Common myeloid progenitor, CD34-positive (primary cell): ENCODE measurements at regions not wholly inside any gene's neighbourhood (a gene's known extent, or its start where the extent isn't known, plus 50 kb on each side); places are given as distances from the start of the nearest gene placed in this dataset.
A peak's percentile ranks its signal among the peaks of the same experiment; 100 is the strongest.

Source experiments
- CTCF ChIA-PET: fragments of 350-600 bp; sonication (Branson Sonifier 250); formaldehyde crosslinking; loops from one replicate; lab custom pipeline; 2021; ENCODE audit warnings: antibody characterized with exemption; lab: Charles Lee
- POLR2A ChIA-PET: fragments of 350-600 bp; sonication (Branson Sonifier 250); formaldehyde crosslinking; loops from one replicate; lab custom pipeline; 2021; ENCODE audit warnings: antibody characterized with exemption; lab: Charles Lee
- DNase-seq, 3 donors: peaks; one replicate each; pipeline versions ENCODE4 v3.0.0 to v3.0.0-alpha.2; 2013
- H3K27ac ChIP-seq, 2 experiments: 1 replicate in 1 of 2; 2 replicates in 1 of 2; pipeline ENCODE4 v1.7.0; 2013; ENCODE audit warnings: inconsistent platforms in 2 of 2, low read length in 2 of 2, mild to moderate bottlenecking in 2 of 2, low read depth in 1 of 2, moderate library complexity in 1 of 2; ENCODE audit not compliant: severe bottlenecking in 2 of 2, insufficient read depth in 1 of 2, poor library complexity in 1 of 2
- H3K27me3 ChIP-seq, 5 experiments: replicated peaks in 2 of 5; 1 replicate in 3 of 5; 2 replicates in 2 of 5; pipeline versions ENCODE4 v1.6.1 to v1.7.0; 2013; ENCODE audit warnings: low read length in 4 of 5, mild to moderate bottlenecking in 2 of 5, moderate library complexity in 2 of 5, inconsistent platforms in 1 of 5; ENCODE audit not compliant: insufficient read depth in 5 of 5, control insufficient read depth in 4 of 5
- H3K36me3 ChIP-seq, 4 experiments: 1 replicate in 2 of 4; 2 replicates in 2 of 4; pipeline versions ENCODE4 v1.6.1 to v1.7.0; 2013; ENCODE audit warnings: low read length in 3 of 4, control low read depth in 1 of 4, mild to moderate bottlenecking in 1 of 4; ENCODE audit not compliant: control insufficient read depth in 4 of 4, insufficient read depth in 4 of 4
- H3K4me1 ChIP-seq, 4 experiments: 1 replicate in 3 of 4; 2 replicates in 1 of 4; pipeline versions ENCODE4 v1.6.1 to v1.7.1; 2013; ENCODE audit warnings: low read length in 3 of 4, mild to moderate bottlenecking in 3 of 4, control low read depth in 1 of 4, inconsistent platforms in 1 of 4, moderate library complexity in 1 of 4; ENCODE audit not compliant: control insufficient read depth in 4 of 4, insufficient read depth in 4 of 4; ENCODE audit errors: control extremely low read depth in 1 of 4
- H3K4me3 ChIP-seq, 7 experiments: 1 replicate in 4 of 7; 2 replicates in 3 of 7; pipeline versions ENCODE4 v1.5.1 to v1.7.0; 2013; ENCODE audit warnings: mild to moderate bottlenecking in 7 of 7, low read length in 6 of 7, moderate library complexity in 6 of 7, inconsistent platforms in 2 of 7, low read depth in 2 of 7, control low read depth in 1 of 7; ENCODE audit not compliant: insufficient read depth in 4 of 7, control insufficient read depth in 1 of 7; ENCODE audit errors: extremely low read depth in 1 of 7
- H3K9me3 ChIP-seq, 5 experiments: 1 replicate in 4 of 5; 2 replicates in 1 of 5; pipeline versions ENCODE4 v1.6.1 to v1.7.1; 2013; ENCODE audit warnings: low read length in 4 of 5, mild to moderate bottlenecking in 2 of 5, inconsistent platforms in 1 of 5, low read depth in 1 of 5, moderate library complexity in 1 of 5; ENCODE audit not compliant: control insufficient read depth in 4 of 5, insufficient read depth in 2 of 5; ENCODE audit errors: control extremely low read depth in 1 of 5
- WGBS: methylation state at CpG from one replicate; pipeline ENCODE4 v1.1.5; 2013; ENCODE audit not compliant: insufficient coverage; 5-methylcytosine and 5-hydroxymethylcytosine counted together

DNA sequence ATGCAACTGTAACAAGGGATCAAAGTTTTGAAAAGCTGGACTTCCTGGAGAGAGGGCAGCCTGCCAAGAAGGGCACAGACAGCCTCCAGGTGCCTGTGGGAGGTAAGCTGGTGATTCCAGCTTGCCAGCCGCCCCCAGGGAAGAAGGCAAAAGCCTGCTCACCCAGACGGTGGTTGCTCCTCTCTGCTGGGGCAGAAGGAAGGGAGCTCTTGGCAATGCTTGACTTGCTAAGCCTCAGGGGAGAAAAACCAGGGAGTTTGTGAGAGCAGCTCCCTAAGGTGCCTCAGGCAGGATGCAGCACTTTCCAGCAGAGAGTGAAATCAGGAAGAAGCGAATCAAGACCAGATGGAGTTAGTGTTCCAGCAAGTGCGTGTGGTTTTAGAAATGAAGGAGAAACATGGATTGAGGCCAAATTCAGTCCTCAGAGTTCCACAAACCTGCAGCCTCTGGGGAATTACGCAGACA lies 553.6 kb downstream of the BUD13 start:
- Histone ChIP-seq H3K36me3 (no peaks in the 10 kb centered on the region), H3K4me1 (no peaks in the 10 kb centered on the region), H3K4me3 (no peak overlapping the region), H3K9me3 (no peaks in the 10 kb centered on the region), H3K27ac (no peak overlapping the region), H3K27me3 (peaks cover 0 to 4% (median 1%) of the 10 kb centered on the region in 5 experiments)
- ChIA-PET POLR2A (no interaction called here), CTCF (no interaction called here)
- DNase-seq = no peak
- WGBS = 72% methylated on average over 4 of the region's 5 CpGs

DNA sequence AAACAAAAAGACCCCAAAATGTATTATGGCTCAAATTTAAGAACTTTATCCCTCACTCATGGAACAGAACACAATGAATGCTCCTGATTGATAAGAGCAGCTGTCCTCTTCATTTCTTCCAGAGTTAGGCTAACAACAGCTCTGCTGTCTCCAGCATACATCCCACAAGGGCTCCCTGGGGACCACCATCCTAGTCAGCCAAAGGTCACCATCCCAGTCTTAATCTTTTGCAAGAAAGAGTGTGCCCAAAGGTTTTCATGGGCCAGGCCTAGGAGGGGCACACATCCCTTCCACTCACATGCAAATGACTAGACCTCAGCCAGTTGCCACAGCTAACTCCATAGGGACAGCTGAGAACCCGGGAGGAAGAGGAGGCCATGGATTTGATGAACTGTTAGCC lies 555.3 kb downstream of the BUD13 start:
- H3K36me3 ChIP-seq = no peaks in the 10 kb centered on the region
- peaks cover 0 to 3% (median 1%) of the 10 kb centered on the region in 5 experiments for H3K27me3 ChIP-seq
- WGBS = 100% methylated on average over 1 of the region's 1 CpG
- H3K4me1 ChIP-seq = no peaks in the 10 kb centered on the region
- no peak overlapping the region for H3K27ac ChIP-seq
- POLR2A ChIA-PET = no interaction called here
- DNase-seq = no peak
- H3K9me3 ChIP-seq = no peaks in the 10 kb centered on the region
- no peak overlapping the region for H3K4me3 ChIP-seq
- CTCF ChIA-PET = interaction anchor here (1.0 to 1.4 kb wide), 3 partner anchors 8 to 37 kb away, joined by 3 to 4 read pairs (median 3); no protein-coding TSS in a partner anchor

DNA sequence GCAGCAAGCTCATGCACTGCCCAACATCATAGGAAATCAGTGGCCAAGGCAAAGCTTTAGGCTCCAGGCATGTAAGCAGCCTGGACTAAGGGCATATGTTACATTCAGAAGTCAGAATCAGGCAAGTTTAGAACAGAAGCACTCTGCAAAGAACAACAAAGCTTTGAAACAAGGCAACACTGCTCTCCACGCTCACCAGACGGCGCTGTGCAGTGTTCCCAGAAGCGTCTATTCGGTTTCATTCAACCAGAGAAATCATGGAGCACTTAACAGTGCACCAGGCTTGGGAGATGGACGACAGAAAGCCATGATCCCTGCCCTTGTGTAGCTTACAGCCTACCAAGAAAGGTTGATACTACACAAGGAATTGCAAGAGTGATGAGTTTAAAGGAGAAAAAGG lies 555.8 kb downstream of the BUD13 start:
- ChIA-PET CTCF (interaction anchor here (1.0 to 2.1 kb wide), 5 partner anchors 9 to 37 kb away, joined by 3 to 6 read pairs (median 3); no protein-coding TSS in a partner anchor), POLR2A (no interaction called here)
- Histone ChIP-seq H3K36me3 (no peaks in the 10 kb centered on the region), H3K27me3 (peaks cover 0 to 3% (median 2%) of the 10 kb centered on the region in 5 experiments), H3K4me1 (no peaks in the 10 kb centered on the region), H3K9me3 (no peaks in the 10 kb centered on the region), H3K27ac (no peak overlapping the region), H3K4me3 (no peak overlapping the region)
- WGBS = 55% methylated on average over 5 of the region's 6 CpGs
- DNase-seq = peak; percentile 15 to 47 (median 20)

DNA sequence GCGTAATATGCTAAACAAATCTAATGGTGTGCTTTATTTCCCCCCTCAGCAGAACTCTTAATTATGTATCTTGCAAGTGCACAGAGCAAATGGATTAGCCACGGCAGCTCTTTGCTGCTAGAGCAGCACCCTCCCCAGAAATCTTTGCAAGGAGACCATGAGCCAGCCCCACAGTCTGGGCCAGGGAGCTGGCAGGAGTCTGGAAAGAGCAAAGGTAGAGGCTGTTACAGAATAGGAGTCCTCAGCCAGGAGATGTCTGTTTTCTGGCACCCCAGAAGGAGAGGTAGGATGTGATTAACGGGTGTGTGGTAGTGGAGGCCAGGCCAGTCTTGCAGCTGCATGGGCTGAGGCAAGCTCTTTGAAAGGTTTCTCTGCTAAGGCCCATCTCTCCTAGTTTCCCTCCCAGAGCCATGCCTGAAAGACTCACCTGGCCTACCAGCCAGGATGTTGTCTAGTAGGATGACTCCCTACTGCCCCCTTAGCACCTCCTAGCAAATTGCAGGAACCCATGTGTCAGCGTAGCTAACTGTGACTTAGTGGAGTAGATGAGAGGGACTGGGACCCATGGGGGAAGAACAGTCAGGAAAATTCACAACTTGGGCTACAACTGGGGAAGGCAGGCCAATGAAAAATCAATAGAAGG lies 557.2 kb downstream of the BUD13 start:
- Histone ChIP-seq H3K27ac (no peak overlapping the region), H3K4me3 (no peak overlapping the region), H3K36me3 (no peaks in the 10 kb centered on the region), H3K9me3 (no peaks in the 10 kb centered on the region), H3K27me3 (peaks cover 0 to 12% (median 3%) of the 10 kb centered on the region in 5 experiments), H3K4me1 (no peaks in the 10 kb centered on the region)
- no peak for DNase-seq
- ChIA-PET CTCF (interaction anchor here (1.1 to 4.1 kb wide), 5 partner anchors 8 to 21 kb away, joined by 3 to 17 read pairs (median 6); no protein-coding TSS in a partner anchor), POLR2A (no interaction called here)
- WGBS = 92% methylated on average over 2 of the region's 4 CpGs

DNA sequence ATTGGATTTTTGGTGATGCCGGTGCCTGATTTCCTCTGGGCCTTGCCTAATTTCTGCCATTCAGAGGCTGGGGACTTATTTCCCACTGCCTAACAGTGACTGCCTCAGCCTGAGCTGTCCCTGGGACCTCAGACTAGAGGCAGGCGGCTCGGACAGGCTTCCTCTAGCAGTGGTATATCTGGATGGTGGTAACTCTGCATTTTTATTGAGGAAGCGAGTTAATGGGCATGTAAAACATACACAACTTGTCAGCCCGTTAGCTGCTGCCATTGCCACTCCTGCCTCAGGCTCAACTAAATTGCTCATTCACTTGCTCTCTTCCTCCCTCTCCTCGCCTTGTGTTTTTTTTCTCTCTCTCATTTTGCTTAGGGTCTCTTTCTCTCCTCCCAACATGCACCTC lies 561.6 kb downstream of the BUD13 start:
- no peak for DNase-seq
- POLR2A ChIA-PET = no interaction called here
- CTCF ChIA-PET = no interaction called here

DNA sequence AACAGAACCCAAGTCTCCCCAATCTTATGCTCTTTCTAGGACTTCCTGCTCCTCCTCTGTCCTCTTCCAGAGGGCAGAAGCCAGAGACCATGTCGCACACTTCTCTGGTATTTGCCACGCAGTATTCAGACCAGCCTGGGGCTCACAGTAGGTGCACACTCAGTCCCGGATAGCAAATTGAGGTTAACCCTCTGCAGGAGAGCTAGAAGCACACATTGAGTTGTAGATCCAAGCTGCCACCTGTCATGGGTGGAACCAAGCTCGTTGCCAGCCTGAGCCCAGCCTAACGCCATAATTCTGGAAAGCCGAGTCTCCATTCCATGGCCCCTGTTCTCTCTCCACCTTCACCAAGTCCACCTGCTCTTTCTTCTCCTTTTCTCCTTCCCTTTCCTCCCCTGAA lies 562.1 kb downstream of the BUD13 start:
- ChIA-PET CTCF (interaction anchor here (1.5 kb wide), 1 partner anchor 11 kb away, joined by 3 read pairs; no protein-coding TSS in a partner anchor), POLR2A (no interaction called here)
- Histone ChIP-seq H3K4me3 (no peak overlapping the region), H3K9me3 (no peaks in the 10 kb centered on the region), H3K36me3 (no peaks in the 10 kb centered on the region), H3K27me3 (peaks cover 0 to 24% (median 0%) of the 10 kb centered on the region in 5 experiments), H3K4me1 (no peaks in the 10 kb centered on the region), H3K27ac (no peak overlapping the region)
- no peak for DNase-seq
- 77% methylated on average over 5 of the region's 6 CpGs for WGBS

More for the DNA sequence above, 561.6 kb downstream of the BUD13 start:
- Histone ChIP-seq H3K27ac (no peak overlapping the region), H3K9me3 (no peaks in the 10 kb centered on the region), H3K4me1 (no peaks in the 10 kb centered on the region), H3K27me3 (peaks cover 0 to 24% (median 0%) of the 10 kb centered on the region in 5 experiments), H3K4me3 (no peak overlapping the region), H3K36me3 (no peaks in the 10 kb centered on the region)
- 77% methylated on average over 3 of the region's 6 CpGs for WGBS

DNA sequence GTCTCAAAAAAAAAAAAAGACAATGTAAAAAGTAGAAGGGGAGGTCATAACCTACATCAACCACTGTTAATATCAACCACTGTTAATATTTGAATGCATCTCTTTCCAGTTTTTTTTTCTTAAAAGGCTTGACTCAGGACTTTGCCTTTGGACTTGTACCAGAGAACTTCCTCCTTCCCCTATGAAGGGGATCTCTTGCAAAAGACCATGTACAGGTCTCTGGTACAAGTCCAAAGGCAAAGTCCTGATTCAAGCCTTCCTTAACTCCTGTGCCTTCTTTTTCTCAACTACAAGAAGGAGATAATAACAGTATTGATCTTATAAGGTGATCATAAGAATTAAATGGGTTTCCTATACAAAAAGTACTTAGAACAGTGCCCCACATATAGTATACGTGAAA lies 563.5 kb downstream of the BUD13 start:
- ChIA-PET CTCF (interaction anchor here (1.5 kb wide), 1 partner anchor 13 kb away, joined by 3 read pairs; no protein-coding TSS in a partner anchor), POLR2A (no interaction called here)
- Histone ChIP-seq H3K27ac (no peak overlapping the region), H3K27me3 (peaks cover 0 to 24% (median 3%) of the 10 kb centered on the region in 5 experiments), H3K9me3 (no peaks in the 10 kb centered on the region), H3K4me3 (no peak overlapping the region), H3K4me1 (no peaks in the 10 kb centered on the region), H3K36me3 (no peaks in the 10 kb centered on the region)
- WGBS = no CpG with 5 or more reads among the region's 1 CpG
- no peak for DNase-seq
